ENCODE measurements at regions not wholly inside any gene's neighbourhood (a gene's known extent, or its start where the extent isn't known, plus 50 kb on each side); places are given as distances from the start of the nearest gene placed in this dataset.

- no peak for DNase-seq (ENCODE audit: low read depth)
- H3K4me3 ChIP-seq (ENCODE audit: low read depth, low read length), result no peak overlapping the region
- TF ChIP-seq CTCF (IDR thresholded peaks at IDR 0.05; ENCODE audit: insufficient read depth, low read length), result no peak
Measured at GRCh38 chr14:38868399-38869290, 234.4 kb downstream of the SEC23A start.

DNA sequence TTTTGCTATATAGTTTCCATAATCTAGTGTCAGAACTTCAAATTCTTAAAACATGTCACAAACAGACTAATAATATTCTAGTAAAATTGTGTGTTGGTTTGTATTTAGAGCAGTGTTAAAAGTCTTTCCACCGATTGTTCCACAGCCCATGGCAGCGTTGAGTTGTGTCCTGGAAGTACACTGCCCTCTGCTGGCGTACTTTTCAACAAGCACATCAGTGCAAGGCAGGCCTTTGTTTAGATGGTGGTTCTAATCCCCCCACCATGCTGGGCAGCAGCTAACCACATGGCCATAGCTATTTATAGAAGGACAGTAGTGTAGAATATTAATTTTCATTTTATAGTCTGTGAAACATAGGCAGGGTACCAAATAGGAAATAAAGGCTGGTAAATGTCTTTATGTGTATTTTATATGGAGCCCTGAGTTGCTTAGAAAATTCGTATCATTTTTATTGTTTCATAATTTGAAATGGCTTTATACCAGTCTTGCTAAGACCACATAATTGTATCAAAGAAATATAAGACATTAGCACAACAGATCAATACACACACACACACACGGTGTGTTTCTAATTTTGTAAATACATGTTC, 235.4 kb downstream of the SEC23A start:
- TF ChIP-seq CTCF (IDR thresholded peaks at IDR 0.05; ENCODE audit: insufficient read depth, low read length), result peak; percentile 80
- peak; percentile 78 for DNase-seq (ENCODE audit: low read depth)
- no peak overlapping the region for H3K4me3 ChIP-seq (ENCODE audit: low read depth, low read length)

- no peak for TF ChIP-seq CTCF (IDR thresholded peaks at IDR 0.05; ENCODE audit: insufficient read depth, low read length)
- no peak overlapping the region for H3K4me3 ChIP-seq (ENCODE audit: low read depth, low read length)
- no peak for DNase-seq (ENCODE audit: low read depth)
Measured at GRCh38 chr14:38866461-38866860, 236.6 kb downstream of the SEC23A start.

DNA sequence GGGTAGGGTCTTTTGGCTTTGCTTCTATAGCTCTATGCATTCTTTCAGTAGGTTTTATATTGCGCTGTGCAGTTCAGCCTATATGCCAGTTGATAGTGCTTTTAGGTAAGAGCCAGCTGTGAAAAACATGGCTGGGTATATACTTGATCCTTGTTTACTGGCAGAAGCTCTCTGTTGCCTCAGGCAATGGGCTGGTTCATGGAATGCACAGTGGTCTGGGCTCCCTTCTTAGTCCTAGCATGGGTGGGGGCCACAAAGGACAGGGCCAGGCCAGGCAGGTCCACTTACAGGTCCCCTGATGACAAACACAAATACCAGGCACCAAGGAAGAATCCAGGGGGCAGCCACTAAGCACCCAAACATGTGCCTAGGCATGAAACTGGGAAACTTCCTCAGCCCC, 240.7 kb downstream of the SEC23A start:
- H3K4me3 ChIP-seq (ENCODE audit: low read depth, low read length), result no peak overlapping the region
- DNase-seq (ENCODE audit: low read depth), result no peak
- TF ChIP-seq CTCF (IDR thresholded peaks at IDR 0.05; ENCODE audit: insufficient read depth, low read length), result no peak

DNA sequence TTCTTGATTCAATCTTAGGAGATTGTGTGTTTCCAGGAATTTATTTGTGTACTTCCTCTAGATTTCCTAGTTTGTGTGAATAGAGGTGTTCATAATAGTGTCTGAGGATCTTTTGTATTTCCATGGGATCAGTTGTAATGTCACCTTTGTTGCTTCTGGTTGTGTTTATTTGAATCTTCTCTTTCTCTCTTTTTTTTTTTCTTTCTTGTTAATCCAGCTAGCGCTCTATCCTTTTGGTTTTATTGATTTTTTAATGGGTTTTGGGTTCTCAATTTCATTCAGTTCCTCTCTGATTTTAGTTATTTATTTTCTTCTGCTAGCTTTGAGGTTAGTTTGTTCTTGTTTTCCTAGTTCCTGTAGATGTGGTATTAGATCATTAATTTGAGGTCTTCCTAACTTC, 242.5 kb downstream of the SEC23A start:
- DNase-seq (ENCODE audit: low read depth), result no peak
- no peak for TF ChIP-seq CTCF (IDR thresholded peaks at IDR 0.05; ENCODE audit: insufficient read depth, low read length)
- H3K4me3 ChIP-seq (ENCODE audit: low read depth, low read length), result no peak overlapping the region

- DNase-seq (ENCODE audit: low read depth), result no peak
- no peak overlapping the region for H3K4me3 ChIP-seq (ENCODE audit: low read depth, low read length)
- TF ChIP-seq CTCF (IDR thresholded peaks at IDR 0.05; ENCODE audit: insufficient read depth, low read length), result no peak
Measured at GRCh38 chr14:38856798-38857197, 246.2 kb downstream of the SEC23A start.
